DMS153 treated with DMSO at 0.1 percent for 48 hours (cell line): ENCODE measurements at regions not wholly inside any gene's neighbourhood (a gene's known extent, or its start where the extent isn't known, plus 50 kb on each side); places are given as distances from the start of the nearest gene placed in this dataset.
A peak's percentile ranks its signal among the peaks of the same experiment; 100 is the strongest.
"Not testable (repeated sequence)": the region's sequence is repeated elsewhere in the genome, so short reads cannot be mapped to it uniquely, and the experiment has no call there.

ENCODE experiments used
- DNase-seq: peaks from one replicate; lab custom pipeline; 2025; ENCODE audit not compliant: unreplicated experiment; lab: John Stamatoyannopoulos, UW

GRCh38 chr5:134471858-134472449, 53.5 kb upstream of the JADE2 start:
- DNase-seq = not testable (repeated sequence)

DNA sequence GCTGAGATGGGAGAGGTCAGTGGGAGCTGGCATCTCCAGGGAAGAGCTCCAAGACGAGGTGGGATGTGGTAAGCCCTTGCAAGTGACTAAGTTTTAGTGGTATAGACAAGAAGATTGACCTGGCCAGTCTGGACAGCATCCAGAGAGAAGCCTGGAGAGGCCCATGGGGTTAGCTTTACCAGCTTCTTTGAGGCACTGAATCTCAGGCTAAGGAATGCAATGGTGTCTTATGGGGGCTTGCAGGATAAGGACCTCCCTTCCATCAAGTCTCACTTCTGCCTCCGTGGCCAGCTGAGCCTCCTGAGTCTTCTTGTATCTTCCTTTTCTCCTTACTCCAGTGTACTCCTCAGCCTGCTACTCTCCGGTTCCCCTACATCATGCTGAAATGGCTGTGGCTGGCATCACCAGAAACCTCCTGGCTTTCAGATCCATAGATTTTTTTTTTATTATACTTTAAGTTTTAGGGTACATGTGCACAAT, 56.5 kb upstream of the JADE2 start:
- no peak for DNase-seq

GRCh38 chr5:134467231-134467630, 55.5 kb upstream of the CDKN2AIPNL start:
- DNase-seq = no peak

- DNase-seq = peak; percentile 27
Measured at GRCh38 chr5:134466241-134467069, 54.8 kb upstream of the CDKN2AIPNL start.

DNA sequence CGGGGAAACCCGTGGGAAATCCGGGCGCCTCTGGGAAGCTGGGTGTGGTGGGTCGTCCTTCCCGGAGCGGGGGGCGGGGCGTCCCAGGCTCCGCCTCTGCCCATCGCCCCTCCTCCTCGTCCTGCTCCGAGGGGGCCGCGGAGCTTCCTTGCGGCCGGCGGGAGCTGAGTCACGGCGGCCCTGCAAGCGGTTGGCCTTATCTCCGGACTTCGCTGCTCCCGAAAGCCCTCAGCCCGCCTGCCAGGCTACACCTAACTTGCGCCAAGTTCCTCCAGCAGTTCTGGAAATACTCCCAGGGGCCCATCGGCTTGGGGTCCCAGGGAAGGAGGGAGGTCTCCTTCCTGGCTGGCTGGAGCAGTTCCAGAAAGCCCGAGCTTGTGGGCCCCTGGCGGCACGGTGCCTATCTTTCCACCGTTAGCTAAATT, 54.1 kb upstream of the CDKN2AIPNL start:
- DNase-seq = peak; percentile 14

GRCh38 chr5:134464988-134465815, 53.5 kb upstream of the CDKN2AIPNL start:
- no peak for DNase-seq

DNA sequence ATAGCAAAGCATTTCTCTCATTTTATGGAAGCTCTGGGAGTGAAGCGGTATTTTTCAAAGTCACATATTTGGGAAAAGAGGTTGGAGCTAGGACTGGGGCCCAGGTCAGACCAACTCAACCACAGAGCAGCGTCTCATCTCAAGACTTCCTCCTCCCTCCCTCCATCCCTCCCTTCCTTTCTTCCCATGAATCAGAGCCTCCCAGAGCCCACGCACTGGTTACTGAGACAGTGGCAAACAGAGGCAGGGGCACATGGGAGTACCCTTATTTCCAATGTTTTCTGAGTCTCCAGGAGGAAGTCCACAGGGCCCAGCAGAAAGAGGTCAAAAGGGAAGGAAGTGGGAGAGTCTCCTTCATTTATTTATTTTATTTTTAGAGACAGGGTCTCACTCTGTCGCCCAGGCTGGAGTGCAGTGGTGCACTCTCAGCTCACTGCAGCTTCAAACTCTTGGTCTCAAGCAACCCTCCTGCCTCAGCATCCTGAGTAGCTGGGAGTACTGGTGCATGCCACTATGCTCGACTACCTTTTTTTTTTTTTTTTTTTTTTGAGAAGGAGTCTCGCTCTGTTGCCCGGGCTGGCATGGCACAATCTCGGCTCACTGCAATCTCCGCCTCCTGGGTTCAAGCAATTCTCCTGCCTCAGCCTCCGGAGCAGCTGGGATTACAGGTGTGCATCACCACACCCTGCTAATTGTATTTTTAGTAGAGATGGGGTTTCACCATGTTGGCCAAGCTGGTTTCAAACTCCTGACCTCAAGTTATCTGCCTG, 52.5 kb upstream of the CDKN2AIPNL start:
- no peak for DNase-seq

DNA sequence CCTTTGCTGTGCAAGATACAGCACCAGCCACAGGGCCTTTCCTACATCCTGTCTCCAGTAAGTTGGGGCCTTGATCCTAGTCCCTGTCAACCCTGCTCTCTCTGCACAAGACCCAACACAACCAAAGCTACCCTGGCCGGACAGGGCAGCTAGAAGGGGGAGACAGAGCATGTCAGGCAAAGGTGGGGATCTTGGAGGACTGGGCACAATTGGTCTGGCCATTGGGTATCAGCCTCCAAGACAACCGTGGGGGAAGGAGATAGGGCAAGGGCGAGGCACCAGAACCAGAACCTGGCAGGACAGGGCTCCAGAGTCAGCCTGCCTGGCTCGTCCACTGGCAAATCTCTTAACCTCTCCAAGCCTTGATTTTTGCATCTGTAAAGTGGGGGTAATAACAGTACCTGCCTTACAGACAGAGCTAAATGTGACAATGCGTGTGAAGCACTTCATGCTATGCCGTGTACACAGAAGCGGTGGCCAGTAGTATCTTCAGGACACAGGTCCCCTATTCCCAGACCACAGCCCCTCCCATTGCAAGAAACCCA, 51.6 kb upstream of the CDKN2AIPNL start:
- no peak for DNase-seq

GRCh38 chr5:134462761-134463160, 51.1 kb upstream of the CDKN2AIPNL start:
- DNase-seq = no peak

- no peak for DNase-seq
Measured at GRCh38 chr5:134462047-134462575, 50.4 kb upstream of the CDKN2AIPNL start.
